Retinal pigment epithelial cell (primary cell): ENCODE measurements at regions not wholly inside any gene's neighbourhood (a gene's known extent, or its start where the extent isn't known, plus 50 kb on each side); places are given as distances from the start of the nearest gene placed in this dataset.

ENCODE experiments used
- DNase-seq: peaks from one replicate; pipeline ENCODE4 v3.0.0-alpha.2; 2010; ENCODE audit warnings: low read depth
- H3K4me3 ChIP-seq: 2 replicates; pipeline ENCODE4 v1.5.1; 2011; ENCODE audit warnings: mild to moderate bottlenecking, low read length, control low read depth, moderate library complexity
- CTCF ChIP-seq: conservative IDR thresholded peaks from 2 replicates; pipeline ENCODE4 v1.5.1; 2011; ENCODE audit warnings: low read depth, low read length, control low read depth, inconsistent platforms

DNA sequence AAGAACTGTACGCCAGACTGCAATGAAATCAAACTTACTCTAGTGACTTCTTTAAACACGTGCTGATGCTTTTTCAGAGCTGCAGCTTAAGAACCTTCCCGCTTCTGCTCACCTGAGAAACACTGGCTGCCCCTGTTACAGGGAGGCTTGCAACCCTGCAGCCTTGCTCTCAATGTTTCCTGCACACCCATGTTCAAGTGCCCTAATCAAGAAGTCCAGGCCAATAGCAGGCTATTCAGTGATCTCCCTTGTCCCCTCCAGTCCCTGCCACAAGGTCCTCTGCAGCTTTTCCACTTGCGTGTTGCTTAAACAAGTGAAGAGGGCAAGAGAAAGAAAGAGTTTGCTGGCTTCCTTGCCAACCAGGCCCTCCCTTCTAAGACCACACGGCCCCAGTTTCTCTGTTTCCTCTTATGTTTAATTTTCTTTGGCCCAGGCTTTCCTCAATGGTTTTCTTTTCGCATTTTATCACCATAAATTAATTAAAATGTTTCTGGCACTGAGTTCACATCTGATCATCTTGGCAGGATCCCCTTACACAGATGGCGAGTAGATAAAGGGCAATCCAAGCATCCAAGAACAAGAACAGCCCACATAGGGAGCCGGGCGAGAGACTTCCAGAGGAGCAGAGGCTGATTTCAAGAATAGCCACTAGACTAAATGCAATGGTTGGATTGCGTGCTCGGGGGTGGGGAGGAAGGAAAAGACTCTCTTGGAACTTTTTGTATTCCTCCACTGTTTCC lies 82.3 kb upstream of the CDKN3 start:
- TF ChIP-seq CTCF, result no peak
- DNase-seq, result no peak
- H3K4me3 ChIP-seq, result no peak overlapping the region

GRCh38 chr14:54316652-54317051 lies 80.2 kb upstream of the CDKN3 start:
- H3K4me3 ChIP-seq, result no peak overlapping the region
- DNase-seq, result no peak
- no peak for TF ChIP-seq CTCF

DNA sequence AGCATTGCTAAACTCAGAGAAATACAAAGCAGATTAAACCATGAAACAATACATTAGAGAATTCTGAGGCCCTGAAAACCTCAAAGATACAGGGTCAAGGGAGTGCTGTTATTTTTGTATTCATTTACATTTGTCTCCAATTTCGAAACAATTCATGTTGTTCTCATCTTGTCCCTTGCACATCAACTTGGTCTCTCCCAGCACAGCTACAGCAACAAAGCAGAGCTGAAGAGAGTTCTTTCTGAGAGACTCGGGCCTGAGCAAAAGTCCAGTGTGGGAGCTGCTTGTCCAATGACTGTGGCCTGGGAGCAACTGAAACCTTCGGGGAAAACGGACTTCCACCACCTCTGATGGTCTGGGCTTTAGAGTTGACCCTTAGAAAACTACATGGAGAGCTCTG lies 79.4 kb upstream of the CDKN3 start:
- TF ChIP-seq CTCF, result no peak
- no peak overlapping the region for H3K4me3 ChIP-seq
- no peak for DNase-seq

DNA sequence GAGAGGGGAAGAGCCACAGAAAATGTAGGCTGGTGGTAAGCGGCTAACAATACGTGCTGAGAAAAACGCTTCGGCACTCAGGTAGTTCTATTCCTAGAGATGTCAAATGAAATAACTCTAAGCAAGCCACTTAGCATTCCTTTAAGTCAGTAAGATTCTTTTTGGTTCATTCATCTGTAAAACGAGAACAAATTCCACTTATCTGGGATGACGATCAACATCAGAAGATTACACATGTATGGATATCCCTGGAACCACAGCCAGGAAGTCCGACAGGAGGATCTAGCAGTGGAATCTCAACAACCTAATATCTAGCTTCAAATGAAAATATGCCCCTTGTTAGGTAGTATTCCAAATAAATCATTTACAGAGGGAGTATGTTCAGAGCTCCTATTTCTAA lies 74.6 kb upstream of the CDKN3 start:
- no peak for TF ChIP-seq CTCF
- no peak for DNase-seq
- no peak overlapping the region for H3K4me3 ChIP-seq

- no peak for TF ChIP-seq CTCF
- DNase-seq, result no peak
- H3K4me3 ChIP-seq, result no peak overlapping the region
These were observed 74.0 kb upstream of the CDKN3 start for GRCh38 chr14:54322701-54323337.

DNA sequence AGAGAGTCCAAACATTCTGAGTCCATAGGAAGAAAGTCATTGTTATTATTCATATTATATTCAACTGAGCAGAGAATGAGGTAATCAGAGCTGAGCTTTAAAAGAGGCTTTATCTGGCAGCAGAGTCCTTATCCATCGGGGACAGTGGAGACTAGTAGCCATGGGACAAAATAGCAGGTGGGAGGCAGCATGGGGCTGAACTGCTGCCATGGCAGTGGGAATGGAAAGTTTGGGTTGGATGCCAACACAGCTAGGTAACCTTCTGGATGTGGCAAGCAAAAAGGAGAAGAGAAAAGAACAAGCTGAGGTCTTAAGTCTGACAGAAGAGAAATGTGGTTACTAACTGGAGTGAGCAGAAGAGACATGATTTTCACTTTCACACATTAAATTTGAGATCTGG lies 71.0 kb upstream of the CDKN3 start:
- no peak for TF ChIP-seq CTCF
- DNase-seq, result no peak
- no peak overlapping the region for H3K4me3 ChIP-seq
